Activated T-cell treated with anti-CD3 and anti-CD28 coated beads, Interleukin-2, amount 50 U/mL, for 72 hours (primary cell): ENCODE measurements at regions not wholly inside any gene's neighbourhood (a gene's known extent, or its start where the extent isn't known, plus 50 kb on each side); places are given as distances from the start of the nearest gene placed in this dataset.
"Not testable (repeated sequence)": the region's sequence is repeated elsewhere in the genome, so short reads cannot be mapped to it uniquely, and the experiment has no call there.

ENCODE experiments used
- ATAC-seq, 2 donors: fragments of 150-1000 bp; cut with Tn5 transposase; replicated peaks in 1 of 2; 2 replicates each; pipeline ENCODE4 v1.10.0; 2021; ENCODE audit warnings: moderate library complexity in 2 of 2, mild to moderate bottlenecking in 1 of 2
- DNase-seq, 2 donors: peaks; one replicate each; pipeline ENCODE4 v3.0.0; 2021 to 2022; ENCODE audit warnings: mixed read lengths in 1 of 2
- H3K27ac Mint-ChIP-seq: one replicate; pipeline ENCODE4 v1.8.0; 2022; ENCODE audit warnings: mild to moderate bottlenecking, moderate library complexity, mixed read lengths
- H3K27me3 Mint-ChIP-seq: one replicate; pipeline ENCODE4 v1.8.0; 2022; ENCODE audit warnings: low read depth, mixed read lengths
- H3K36me3 Mint-ChIP-seq, 2 donors: one replicate each; pipeline ENCODE4 v1.8.0; 2022; ENCODE audit warnings: mixed read lengths in 2 of 2, mild to moderate bottlenecking in 1 of 2; ENCODE audit not compliant: insufficient read depth in 2 of 2
- H3K4me1 Mint-ChIP-seq: one replicate; pipeline ENCODE4 v1.8.0; 2022; ENCODE audit warnings: low read depth, mixed read lengths
- H3K4me3 Mint-ChIP-seq, 2 donors: one replicate each; pipeline ENCODE4 v1.8.0; 2022; ENCODE audit warnings: mild to moderate bottlenecking in 2 of 2, mixed read lengths in 2 of 2, moderate library complexity in 2 of 2
- H3K9me3 Mint-ChIP-seq, 2 donors: one replicate each; pipeline ENCODE4 v1.8.0; 2022; ENCODE audit warnings: mixed read lengths in 2 of 2

DNA sequence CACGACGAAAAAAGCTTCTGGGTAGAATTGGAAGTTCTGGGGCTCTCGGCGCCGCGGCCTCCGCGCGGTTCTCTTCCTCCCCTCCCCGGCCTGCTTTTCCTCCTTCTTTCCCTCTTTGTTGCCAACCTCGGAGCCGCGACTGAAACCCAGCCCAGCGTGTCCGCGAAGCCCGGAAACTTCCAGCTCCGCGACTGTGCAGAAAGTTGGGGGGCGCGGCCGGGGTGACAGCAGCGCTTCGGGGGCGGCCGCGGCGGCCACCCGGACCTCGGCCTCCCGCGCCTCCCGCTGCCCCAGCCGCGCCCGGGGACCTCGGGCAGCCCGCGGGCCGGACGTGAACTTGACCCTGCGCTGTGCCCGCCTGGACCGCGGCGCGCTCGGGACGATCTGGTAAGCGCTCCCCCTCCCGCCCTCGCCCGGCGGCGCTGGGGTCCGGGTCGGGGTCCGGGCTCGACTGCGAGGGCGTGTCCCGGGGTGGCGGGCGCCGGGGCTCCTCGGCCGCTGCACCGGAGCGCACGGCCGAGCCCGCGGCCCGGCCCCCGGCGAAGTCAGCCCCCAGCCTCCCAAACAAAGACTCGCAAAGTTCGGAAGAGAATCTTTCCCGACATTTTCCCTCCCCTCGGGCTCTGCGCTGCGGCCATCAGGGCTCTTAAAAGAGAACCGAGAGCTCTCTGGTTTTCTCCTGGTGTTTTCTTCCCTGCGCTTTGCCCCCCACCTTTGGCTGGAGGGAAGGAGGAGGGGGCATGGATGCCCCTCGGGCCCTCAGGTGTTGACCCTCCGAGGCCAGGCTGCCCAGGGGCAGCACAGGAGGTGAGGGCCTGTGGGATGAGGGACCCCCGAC is 67.9 kb upstream of the WNT7B start:
- ATAC-seq (peak; percentile 64 to 74), DNase-seq (peak; percentile 42 to 63)
- H3K36me3 Mint-ChIP-seq = no peaks in the 10 kb centered on the region
- peak overlapping the region; percentile 91 for H3K27ac Mint-ChIP-seq
- H3K4me3 Mint-ChIP-seq = peak overlapping the region; percentile 87 to 91
- no peaks in the 10 kb centered on the region for H3K27me3 Mint-ChIP-seq
- peaks cover 20% of the 10 kb centered on the region for H3K4me1 Mint-ChIP-seq
- H3K9me3 Mint-ChIP-seq = no peaks in the 10 kb centered on the region

DNA sequence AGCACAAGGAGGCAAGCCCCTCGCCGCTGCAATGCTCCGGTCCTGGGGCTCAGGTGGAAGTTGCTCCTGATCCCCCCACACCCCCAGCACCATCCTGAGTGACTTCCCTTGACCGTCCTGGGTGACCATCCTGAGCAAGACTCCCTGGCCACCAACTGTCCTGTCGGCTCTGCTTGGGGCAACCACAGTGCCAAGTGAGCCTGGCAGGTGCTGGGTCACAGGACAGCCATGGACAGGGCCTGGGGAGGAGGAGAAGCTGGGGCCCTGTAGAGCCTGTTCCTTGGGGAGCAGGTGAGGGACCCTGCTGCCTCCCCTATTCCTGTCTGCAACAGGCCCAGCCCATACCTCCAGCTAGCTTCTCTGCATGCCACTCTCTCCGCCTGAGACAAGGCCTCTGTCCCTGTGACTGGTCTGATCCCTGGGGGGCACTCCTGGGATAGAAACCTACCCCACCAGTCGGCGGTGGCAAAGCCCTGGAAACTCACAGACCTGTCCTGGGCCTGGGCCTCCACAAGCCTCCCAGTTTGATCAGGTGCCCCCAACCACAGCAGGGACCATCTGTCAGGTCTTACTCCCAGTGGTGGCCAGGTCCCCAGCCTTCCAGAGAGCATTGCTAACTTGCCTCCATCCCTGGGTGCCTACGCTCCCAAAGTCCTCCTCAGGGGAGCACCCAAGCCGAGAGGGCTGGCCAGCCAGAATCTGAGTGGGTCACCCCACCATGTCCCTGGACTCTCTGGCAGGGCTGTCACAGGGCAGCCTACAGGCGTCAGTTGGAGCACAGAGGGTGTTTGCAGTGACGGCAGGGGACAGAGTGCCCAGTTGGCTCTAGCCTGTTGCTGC is 68.7 kb upstream of the WNT7B start:
- H3K36me3 Mint-ChIP-seq = no peaks in the 10 kb centered on the region
- H3K4me3 Mint-ChIP-seq = peak overlapping the region; percentile 73 to 78
- no peak for ATAC-seq
- peak overlapping the region; percentile 50 for H3K27ac Mint-ChIP-seq
- no peaks in the 10 kb centered on the region for H3K9me3 Mint-ChIP-seq
- DNase-seq = no peak
- no peaks in the 10 kb centered on the region for H3K27me3 Mint-ChIP-seq
- peaks cover 20% of the 10 kb centered on the region for H3K4me1 Mint-ChIP-seq

- Mint-ChIP-seq H3K27ac (no peak overlapping the region), H3K27me3 (no peaks in the 10 kb centered on the region), H3K9me3 (no peaks in the 10 kb centered on the region), H3K4me1 (peaks cover 23% of the 10 kb centered on the region), H3K4me3 (no peak overlapping the region), H3K36me3 (no peaks in the 10 kb centered on the region)
- ATAC-seq = no peak
- DNase-seq = no peak
Observed at GRCh38 chr22:46046299-46046685, 69.3 kb upstream of the WNT7B start.

DNA sequence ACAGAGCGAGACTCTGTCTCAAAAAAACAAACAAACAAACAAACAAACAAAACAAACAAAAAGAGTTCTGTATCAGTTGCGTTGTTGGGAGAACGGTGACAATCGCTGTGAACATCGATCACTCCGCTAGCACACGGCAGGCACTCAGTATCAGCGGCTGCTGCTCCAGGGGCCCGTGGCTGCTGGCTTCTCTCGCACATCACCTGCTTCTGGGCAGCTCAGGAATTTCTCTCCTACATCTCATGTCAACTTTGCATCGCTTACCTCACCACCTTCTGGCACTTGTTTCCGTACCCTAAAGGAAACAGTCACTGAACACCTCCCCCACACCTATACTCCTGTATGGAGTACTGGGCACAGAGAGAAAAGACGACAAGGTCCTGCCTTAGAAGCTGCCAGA is 70.3 kb upstream of the WNT7B start:
- Mint-ChIP-seq H3K36me3 (no peaks in the 10 kb centered on the region), H3K4me3 (no peak overlapping the region), H3K4me1 (peaks cover 28% of the 10 kb centered on the region), H3K27me3 (no peaks in the 10 kb centered on the region), H3K27ac (no peak overlapping the region), H3K9me3 (no peaks in the 10 kb centered on the region)
- no peak for DNase-seq
- ATAC-seq = no peak

- H3K27ac Mint-ChIP-seq = no peak overlapping the region
- ATAC-seq (no peak), DNase-seq (no peak)
- H3K4me3 Mint-ChIP-seq = no peak overlapping the region
- H3K9me3 Mint-ChIP-seq = no peaks in the 10 kb centered on the region
- peaks cover 35% of the 10 kb centered on the region for H3K4me1 Mint-ChIP-seq
- no peaks in the 10 kb centered on the region for H3K27me3 Mint-ChIP-seq
- no peaks in the 10 kb centered on the region for H3K36me3 Mint-ChIP-seq
Observed at GRCh38 chr22:46047841-46048595, 71.1 kb upstream of the WNT7B start.

DNA sequence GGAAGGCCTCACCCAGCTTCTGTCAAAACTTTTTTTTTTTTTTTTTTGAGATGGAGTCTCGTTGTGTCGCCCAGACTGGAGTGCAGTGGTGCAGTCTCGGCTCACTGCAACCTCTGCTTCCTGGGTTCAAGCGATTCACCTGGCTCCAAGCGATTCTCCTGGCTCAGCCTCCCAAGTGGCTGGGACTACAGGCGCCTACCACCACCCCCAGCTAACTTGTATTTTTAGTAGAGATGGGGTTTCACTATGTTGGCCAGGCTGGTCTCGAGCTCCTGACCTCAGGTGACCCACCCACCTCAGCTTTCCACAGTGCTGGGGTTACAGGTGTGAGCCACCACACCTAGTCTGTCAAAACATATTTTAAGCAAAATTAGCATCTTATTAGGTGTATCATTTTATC is 71.7 kb upstream of the WNT7B start:
- peaks cover 34% of the 10 kb centered on the region for H3K4me1 Mint-ChIP-seq
- not testable (repeated sequence) for H3K4me3 Mint-ChIP-seq, H3K27me3 Mint-ChIP-seq, H3K9me3 Mint-ChIP-seq, H3K36me3 Mint-ChIP-seq, DNase-seq, H3K27ac Mint-ChIP-seq, ATAC-seq

DNA sequence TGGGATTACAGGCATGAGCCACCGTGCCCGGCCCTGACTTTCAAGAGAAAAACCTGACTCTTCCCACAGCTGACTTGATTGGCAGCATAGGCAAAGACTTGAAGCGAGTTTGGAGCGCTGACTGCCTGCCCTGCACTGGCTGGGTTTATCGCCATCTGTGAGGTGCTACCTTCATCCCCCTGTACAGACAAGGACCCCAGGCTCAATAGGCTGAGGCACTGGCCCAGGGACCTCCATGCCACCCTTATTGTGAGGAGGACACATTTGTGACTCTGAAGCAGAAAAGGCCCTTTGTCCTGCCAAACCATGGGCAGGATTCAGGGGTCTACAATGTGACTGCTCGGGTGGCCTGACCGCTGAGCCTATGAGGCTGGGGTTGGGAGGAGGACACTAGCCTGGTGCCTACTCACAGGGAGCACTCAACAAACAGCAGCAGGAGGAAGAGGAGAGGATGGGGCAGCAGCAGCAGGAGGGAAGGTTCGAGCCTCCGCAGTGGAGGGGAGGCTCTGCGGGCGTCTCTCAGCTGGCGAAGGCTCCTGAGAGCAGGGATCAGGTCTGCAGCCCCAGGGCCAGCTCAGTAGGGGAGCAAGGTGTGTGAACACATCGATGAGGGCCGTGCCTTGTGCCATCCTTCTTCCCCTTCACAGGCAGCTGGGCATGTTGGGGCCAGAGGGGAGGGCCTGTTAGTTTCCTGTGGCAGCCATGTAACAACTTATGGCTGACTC is 72.9 kb upstream of the WNT7B start:
- DNase-seq = no peak

DNA sequence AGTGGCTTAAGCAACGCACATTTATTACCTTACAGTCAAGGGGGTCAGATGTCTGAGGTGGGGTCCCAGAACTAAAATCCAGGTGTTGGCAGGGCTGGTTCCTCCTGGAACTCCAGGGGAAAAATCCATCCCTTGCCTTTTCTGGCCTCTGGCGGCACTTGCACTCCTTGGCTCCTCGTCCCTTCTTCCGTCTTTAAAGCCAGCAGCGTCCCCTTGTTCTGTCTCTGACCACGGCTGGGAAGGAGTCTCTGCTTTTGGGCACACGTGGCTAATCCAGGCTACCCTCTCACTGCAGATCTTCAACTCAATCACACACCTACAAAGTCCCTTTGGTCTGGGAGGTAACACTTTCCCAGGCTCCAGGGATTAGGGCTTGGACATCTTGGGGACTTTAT is 73.5 kb upstream of the WNT7B start:
- Mint-ChIP-seq H3K27me3 (no peaks in the 10 kb centered on the region), H3K4me3 (no peak overlapping the region), H3K4me1 (peaks cover 32% of the 10 kb centered on the region), H3K36me3 (peaks cover 0 to 2% of the 10 kb centered on the region in 2 donors), H3K27ac (no peak overlapping the region), H3K9me3 (no peaks in the 10 kb centered on the region)
- ATAC-seq = no peak
- no peak for DNase-seq

More for the DNA sequence above, 72.9 kb upstream of the WNT7B start:
- Mint-ChIP-seq H3K36me3 (peaks cover 0 to 2% of the 10 kb centered on the region in 2 donors), H3K27me3 (no peaks in the 10 kb centered on the region), H3K9me3 (no peaks in the 10 kb centered on the region), H3K27ac (no peak overlapping the region), H3K4me3 (no peak overlapping the region), H3K4me1 (peaks cover 30% of the 10 kb centered on the region)
- no peak for ATAC-seq

DNA sequence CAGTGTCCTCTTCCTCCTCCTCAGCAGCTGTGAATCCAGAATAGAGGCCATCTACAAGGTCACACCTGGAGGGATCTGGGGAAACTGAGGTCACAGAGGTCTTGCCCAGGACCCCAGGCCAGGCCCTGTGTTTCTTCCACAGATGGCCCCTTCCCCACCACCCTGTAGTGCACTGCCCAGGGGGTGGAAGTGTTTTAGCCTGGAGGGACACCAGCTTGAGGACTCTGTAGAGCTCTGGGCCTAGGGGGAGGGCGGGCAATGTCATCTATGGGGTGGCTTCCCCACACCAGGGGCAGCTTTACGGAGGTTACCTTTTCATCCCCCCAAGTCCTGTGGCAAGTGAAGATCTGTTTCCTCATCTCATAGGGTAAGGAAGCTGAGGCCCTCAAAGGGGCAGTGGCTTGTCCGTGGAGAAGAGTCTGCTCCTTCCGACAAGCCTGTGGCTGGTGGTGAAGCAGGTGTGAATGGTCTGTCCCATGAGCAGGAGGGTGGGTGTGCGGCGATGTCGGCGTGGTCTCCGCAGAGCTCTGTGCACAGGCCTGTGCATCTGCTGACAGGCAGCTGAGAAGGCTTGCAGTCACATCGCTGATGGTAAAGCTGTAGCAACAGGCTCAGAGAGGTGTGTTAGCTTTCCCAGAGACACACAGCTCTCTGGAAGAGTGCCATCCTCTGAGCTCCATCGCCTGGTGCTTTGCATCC is 74.1 kb upstream of the WNT7B start:
- peaks cover 0 to 2% of the 10 kb centered on the region in 2 donors for H3K36me3 Mint-ChIP-seq
- H3K4me3 Mint-ChIP-seq = no peak overlapping the region

DNA sequence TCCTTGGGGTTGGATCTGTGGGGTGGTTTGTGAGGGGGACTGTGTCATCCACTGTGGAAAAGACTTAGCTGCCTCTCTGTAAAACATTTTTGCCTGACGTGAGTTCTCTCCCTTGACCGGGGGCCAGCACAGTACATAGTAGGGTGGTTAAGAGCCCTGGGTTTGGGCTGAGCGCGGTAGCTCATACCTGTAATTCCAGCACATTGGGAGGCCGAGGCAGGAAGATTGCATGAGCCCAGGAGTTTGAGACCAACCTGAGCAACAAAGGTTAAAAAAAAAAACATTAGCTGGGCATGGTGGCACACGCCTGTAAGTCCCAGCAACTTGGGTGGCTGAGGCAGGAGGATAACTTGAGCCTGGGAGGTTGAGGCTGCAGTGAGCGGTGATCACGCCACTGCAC is 74.7 kb upstream of the WNT7B start:
- Mint-ChIP-seq H3K27ac (no peak overlapping the region), H3K36me3 (peaks cover 0 to 2% of the 10 kb centered on the region in 2 donors), H3K4me1 (peaks cover 38% of the 10 kb centered on the region), H3K27me3 (no peaks in the 10 kb centered on the region), H3K4me3 (peak overlapping the region in 1 of 2 donors; percentile 27), H3K9me3 (no peaks in the 10 kb centered on the region)
- DNase-seq = no peak
- ATAC-seq = no peak

More for the DNA sequence above, 74.1 kb upstream of the WNT7B start:
- ATAC-seq (no peak), DNase-seq (no peak)
- Mint-ChIP-seq H3K27ac (no peak overlapping the region), H3K9me3 (no peaks in the 10 kb centered on the region), H3K27me3 (no peaks in the 10 kb centered on the region), H3K4me1 (peaks cover 33% of the 10 kb centered on the region)

- H3K36me3 Mint-ChIP-seq = peaks cover 0 to 2% of the 10 kb centered on the region in 2 donors
- H3K9me3 Mint-ChIP-seq = no peaks in the 10 kb centered on the region
- peak overlapping the region; percentile 95 to 97 for H3K4me3 Mint-ChIP-seq
- no peaks in the 10 kb centered on the region for H3K27me3 Mint-ChIP-seq
- DNase-seq = no peak
- peak overlapping the region; percentile 72 for H3K27ac Mint-ChIP-seq
- H3K4me1 Mint-ChIP-seq = peaks cover 44% of the 10 kb centered on the region
- ATAC-seq = no peak
Observed at GRCh38 chr22:46052331-46052771, 75.4 kb upstream of the WNT7B start.
